ENCODE measurements at regions not wholly inside any gene's neighbourhood (a gene's known extent, or its start where the extent isn't known, plus 50 kb on each side); places are given as distances from the start of the nearest gene placed in this dataset.

DNA sequence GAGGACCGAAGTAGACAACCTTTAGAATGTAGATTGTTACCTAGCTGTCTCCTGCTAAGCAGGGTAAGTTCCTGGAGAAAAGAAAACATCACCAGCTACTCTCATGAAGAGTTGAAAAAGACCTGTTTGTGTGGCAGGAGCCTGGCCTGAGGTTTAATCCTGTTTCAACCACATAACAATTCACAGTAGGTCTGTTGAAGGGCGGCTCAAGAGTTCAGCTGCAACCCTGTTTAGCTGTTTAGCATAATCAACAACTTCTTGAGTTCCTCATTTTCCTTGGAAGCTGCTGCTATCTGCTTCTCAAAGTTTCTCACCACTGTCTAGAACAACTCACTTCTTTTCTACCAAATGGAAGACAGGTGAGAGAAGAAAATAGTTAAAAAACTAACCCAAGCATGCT is 170.4 kb upstream of the TET2 start:
- TF ChIP-seq EZH2 (IDR thresholded peaks at IDR 0.05; ENCODE audit: borderline replicate concordance, low read length) = no peak
- TF ChIP-seq, protein P1, sequence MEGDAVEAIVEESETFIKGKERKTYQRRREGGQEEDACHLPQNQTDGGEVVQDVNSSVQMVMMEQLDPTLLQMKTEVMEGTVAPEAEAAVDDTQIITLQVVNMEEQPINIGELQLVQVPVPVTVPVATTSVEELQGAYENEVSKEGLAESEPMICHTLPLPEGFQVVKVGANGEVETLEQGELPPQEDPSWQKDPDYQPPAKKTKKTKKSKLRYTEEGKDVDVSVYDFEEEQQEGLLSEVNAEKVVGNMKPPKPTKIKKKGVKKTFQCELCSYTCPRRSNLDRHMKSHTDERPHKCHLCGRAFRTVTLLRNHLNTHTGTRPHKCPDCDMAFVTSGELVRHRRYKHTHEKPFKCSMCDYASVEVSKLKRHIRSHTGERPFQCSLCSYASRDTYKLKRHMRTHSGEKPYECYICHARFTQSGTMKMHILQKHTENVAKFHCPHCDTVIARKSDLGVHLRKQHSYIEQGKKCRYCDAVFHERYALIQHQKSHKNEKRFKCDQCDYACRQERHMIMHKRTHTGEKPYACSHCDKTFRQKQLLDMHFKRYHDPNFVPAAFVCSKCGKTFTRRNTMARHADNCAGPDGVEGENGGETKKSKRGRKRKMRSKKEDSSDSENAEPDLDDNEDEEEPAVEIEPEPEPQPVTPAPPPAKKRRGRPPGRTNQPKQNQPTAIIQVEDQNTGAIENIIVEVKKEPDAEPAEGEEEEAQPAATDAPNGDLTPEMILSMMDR (conservative IDR thresholded peaks at IDR 0.05 in 1 of 2, IDR thresholded peaks at IDR 0.05 in 1 of 2; ENCODE audit: extremely low read depth in 1 of 2, insufficient read depth in 1 of 2, low read depth in 1 of 2, low read length in 2 of 2) = no peak
